HL-60/S4 treated with retinoic acid at 250 ng/mL for 4 days and 3 days (cell line): ENCODE measurements at regions not wholly inside any gene's neighbourhood (a gene's known extent, or its start where the extent isn't known, plus 50 kb on each side); places are given as distances from the start of the nearest gene placed in this dataset.
"Not testable (repeated sequence)": the region's sequence is repeated elsewhere in the genome, so short reads cannot be mapped to it uniquely, and the experiment has no call there.

ENCODE experiments used
- in situ Hi-C: fragments of 300-500 bp; cut with MboI; formaldehyde crosslinking; loops from 2 replicates; pipeline ENCODE4 v1.7.0; 2022; ENCODE audit warnings: low sequenced_read_pairs

DNA sequence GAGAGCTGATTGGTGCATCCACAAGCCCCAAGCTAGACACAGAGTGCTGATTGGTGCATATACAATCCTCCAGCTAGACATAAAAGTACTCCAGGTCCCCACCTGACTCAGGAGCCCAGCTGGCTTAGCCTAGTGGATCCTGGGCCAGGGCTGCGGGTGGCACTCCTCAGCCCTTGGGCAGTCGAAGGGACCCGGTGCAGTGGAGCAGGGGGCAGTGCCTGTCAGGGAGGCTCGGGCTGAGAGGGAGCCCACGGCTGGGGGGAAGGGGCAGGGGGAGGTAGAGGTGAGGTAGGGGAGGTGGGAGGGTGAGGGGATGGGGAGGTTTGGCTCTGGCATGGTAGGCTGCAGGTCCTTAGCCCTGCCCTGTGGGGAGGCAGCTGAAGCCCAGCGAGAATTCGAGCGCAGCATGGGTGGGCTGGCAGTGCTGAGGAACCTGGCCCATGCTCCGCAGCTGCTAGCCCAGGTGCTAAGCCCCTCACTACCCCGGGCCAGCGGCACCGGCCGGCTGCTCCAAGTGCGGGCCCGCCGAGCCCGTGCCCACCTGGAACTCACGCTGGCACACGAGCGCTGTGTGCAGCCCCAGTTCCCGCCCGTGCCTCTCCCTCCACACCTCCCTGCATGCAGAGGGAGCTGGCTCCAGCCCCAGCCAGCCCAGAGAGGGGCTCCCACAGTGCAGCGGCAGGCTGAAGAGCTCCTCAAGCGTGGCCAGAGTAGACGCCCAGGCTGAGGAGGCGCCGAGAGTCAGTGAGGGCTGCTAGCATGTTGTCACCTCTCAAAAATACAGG, 742.8 kb downstream of the FAM181B start:
- in situ Hi-C loops = no loop called here

DNA sequence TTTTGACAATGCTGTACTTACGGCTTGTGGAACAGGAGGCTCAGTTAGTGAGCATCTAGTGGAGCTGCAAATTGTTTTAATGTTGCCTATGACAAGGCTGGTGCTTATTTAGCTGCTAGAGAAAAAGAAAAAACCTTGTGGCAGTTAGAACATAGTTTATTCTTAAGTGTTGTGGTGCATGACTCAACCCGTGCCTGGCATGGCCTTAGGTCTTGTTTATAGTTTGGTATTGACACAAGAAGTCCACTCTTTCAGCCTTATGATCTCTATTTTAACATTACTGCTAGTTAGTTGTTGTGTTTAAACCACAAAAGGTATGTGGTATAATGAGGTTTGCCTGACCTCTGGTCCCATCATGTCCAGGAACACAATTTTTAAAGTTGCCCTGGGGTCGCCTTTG, 744.6 kb downstream of the FAM181B start:
- in situ Hi-C loops = no loop called here

DNA sequence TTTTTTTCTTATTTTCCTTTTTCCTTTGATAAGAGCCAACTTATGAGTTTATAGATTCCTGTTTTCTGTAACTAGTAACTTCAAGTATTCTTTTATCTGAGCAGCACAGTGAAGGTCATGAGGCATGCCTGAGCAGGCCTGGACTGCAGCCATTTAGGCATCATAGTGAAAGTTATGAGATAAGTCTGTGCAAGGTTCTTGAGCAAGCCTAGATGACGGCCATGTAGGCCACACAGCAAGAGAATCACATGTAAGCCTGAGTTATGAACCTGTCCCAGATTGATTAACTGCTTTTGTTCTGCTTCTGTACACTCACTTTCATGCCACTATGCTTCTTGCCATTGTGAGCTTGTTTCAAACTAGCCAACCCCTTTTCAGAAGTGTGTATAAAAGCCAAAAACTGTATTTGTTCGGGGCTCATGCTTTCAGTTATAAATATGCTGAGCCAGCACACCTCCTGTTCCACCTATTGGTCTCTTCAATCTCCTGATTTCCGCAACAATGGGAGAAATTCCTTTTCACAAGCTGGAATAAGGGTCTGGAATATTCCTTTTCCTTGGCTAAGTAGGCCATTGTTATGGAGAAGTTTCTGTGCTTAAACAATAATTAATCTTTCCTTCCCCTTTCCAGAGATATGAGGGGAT, 745.7 kb downstream of the FAM181B start:
- in situ Hi-C loops = no loop called here

GRCh38 chr11:81986556-81987161, 747.0 kb downstream of the FAM181B start:
- in situ Hi-C loops = no loop called here

DNA sequence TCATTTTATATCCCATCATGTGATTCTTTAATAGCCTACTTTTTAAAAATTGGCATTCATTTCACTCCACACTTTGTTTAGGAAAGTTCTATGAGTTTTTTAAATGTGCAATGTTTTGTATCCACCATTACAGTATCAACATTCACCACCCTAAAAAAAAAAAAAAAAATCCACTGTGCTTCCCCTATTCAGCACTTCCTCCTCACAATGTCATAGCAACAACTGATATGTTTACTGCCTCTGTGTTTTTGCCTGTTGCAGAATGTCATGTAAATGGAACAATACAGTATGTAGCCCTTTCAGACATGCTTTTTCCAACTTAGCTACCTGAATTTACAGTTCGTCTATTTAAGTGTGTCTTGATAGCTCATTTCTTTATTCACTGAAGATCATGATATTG, 754.2 kb downstream of the FAM181B start:
- in situ Hi-C loops = no loop called here

DNA sequence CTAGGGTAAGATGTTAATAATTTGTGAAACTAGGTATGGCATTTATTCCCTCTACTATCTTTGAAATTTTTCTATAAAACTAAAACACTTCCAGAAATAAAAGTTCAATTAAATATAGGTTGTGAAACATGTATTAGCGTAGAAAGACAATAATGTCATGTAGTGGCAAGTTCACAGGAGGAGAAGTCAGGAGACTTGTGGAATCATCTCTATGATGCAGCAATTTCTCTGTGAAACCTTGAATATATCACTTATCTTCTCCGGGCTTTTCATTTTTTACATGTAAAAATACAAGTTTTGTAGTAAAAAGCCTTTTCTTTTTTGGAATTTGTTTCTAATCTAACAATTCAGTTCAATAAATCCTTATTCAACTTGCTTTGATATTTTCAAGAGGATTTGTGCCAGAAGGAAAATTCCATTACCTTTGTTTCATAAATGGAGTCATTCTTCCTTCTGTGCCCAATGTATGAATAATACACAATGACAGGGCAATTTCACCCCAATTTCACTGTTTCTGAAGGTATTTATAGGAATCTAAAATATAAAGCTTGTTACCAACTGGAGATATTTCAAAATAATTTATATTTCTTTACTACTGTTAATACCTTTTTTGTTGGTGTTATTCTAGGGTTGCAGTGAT, 758.3 kb downstream of the FAM181B start:
- in situ Hi-C loops = no loop called here

DNA sequence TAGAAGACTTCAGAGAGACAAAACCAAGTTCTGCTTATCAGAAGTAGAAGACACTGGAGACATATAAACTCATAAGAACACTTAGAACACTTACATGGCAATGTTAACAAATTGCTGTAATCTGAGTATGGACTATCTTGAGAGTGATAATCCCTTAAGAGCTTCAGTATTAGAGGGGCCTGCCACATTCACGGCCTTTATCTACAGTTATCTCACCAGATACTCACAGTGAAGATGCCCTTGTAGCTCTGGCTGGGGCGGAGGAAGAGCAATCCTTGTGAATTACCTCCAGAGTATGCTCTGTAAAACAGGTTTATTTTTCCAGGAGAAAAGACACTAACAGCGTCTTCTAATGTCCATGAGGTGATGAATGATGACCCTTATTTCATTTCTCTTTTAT, 762.8 kb downstream of the FAM181B start:
- in situ Hi-C loops = no loop called here

- in situ Hi-C loops = no loop called here
These were observed 766.4 kb downstream of the FAM181B start for GRCh38 chr11:81967242-81967641.

DNA sequence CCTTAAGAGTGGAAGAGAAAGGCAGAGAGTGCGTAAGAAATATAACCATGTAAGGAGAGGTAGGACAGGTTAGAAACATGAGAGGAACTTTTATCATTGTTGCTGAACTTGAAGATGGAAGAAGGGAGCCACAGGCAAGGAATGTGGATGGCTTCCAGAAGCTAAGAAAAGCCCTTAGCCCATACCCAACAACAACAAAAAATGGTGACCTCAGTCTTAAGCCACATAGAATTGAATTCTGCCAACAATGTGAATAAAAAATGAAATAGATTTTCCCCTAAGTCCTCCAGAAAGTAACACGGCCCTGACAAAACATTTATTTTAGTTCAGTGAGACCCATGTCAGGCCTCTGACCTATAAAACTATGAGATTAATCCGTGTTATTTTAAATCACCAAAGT, 767.3 kb downstream of the FAM181B start:
- in situ Hi-C loops = no loop called here

DNA sequence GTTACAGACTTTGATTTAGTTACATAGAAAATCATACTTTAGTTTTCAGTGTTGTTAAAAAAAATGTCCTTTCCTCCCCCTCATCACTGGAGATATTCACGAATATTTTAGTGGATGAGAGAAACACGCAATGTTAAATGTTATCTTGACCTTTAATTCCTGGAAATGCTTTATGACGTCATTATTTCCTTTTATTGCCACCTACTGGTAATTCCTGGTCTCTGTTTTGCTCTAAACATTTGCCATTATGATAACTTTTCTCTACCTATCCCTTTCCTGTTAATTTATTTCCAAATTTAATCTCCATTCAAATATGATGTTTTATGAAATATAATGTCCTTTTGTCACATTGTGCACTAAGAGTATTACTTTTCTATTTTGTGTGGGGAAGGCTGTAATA, 770.6 kb downstream of the FAM181B start:
- in situ Hi-C loops = no loop called here

- in situ Hi-C loops = no loop called here
These were observed 773.2 kb downstream of the FAM181B start for GRCh38 chr11:81960443-81960842.

GRCh38 chr11:81959341-81959740, 774.3 kb downstream of the FAM181B start:
- in situ Hi-C loops = no loop called here

GRCh38 chr11:81954301-81954700, 779.4 kb downstream of the FAM181B start:
- in situ Hi-C loops = not testable (repeated sequence)

GRCh38 chr11:81946831-81947230, 786.8 kb downstream of the FAM181B start:
- in situ Hi-C loops = no loop called here

GRCh38 chr11:81942646-81943045, 791.0 kb downstream of the FAM181B start:
- in situ Hi-C loops = no loop called here

DNA sequence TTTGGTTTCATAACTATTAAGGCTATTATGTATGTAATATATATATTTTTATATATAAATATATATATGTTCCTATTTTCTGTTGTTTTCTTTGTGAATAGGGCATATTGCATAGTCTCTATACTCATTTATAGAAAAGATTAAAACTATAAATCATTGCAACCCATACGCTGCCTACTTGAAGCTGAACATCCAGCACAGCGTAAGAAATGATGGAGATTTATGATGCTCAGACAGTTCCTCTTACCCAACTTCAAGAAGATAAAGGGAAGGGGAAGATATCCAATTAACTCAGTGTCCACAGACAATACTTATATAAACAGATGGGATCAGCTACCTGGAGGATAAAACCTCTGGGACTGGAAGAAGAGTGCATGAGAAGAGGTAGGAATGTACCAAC, 791.7 kb downstream of the FAM181B start:
- in situ Hi-C loops = no loop called here

GRCh38 chr11:81932303-81932702, 801.4 kb downstream of the FAM181B start:
- in situ Hi-C loops = no loop called here

DNA sequence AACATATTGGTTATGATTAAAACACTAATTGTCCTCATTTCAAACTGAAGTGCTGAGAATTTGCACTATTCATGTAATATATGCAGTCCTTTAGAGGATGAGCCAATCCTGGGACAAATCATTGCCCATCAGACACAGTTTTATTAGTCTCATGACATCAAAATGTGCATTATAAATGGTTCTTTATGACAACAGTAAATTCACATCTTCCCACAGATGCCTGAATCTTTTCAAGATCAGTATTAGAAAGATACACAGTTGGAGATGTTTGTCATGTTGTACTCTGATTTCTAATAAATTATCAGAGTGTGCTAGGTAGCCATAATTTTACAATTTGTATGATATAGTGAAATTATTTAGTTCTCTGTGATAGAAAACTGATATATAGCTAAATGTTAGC, 813.5 kb downstream of the FAM181B start:
- in situ Hi-C loops = no loop called here

- in situ Hi-C loops = no loop called here
These were observed 817.2 kb downstream of the FAM181B start for GRCh38 chr11:81916451-81916850.

GRCh38 chr11:81915045-81915444, 818.6 kb downstream of the FAM181B start:
- in situ Hi-C loops = no loop called here

DNA sequence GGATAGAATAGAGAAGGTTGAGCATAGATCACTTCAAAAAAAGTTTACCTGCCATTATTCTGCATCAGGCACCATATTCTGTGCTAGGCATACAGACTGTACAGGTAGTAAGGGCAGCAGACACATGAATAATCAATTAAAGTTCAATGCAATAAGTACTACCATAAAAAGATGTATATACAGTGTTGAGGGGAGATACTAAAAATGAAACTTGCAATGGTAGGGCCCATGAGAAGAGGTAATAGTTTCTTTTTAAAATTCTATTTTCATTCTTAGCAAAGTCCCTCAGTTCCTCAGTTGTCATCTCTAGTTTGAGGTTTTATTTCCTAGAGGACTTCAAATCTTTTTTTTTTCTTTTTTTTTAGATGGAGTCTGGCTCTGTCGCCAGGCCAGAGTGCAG, 819.9 kb downstream of the FAM181B start:
- in situ Hi-C loops = no loop called here

DNA sequence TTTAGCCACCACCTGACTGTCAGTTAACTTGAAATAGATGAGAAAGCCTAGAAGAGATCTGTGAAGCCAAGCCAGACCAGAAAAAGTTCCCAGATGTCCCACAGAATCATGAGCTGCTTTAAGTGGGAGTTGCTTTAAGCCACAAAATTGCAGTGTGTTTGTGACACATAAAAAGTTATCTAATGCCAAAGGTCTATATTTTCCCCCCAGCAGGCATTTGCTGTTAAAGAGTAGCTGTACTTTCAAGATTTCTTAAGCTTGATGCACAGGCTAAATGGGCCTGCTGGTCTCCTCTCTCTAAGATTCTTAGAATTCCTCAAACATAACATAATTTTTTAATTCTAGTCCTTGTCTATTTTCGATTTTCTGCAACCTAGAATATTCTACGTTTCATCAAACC, 825.7 kb downstream of the FAM181B start:
- in situ Hi-C loops = no loop called here
